Left lung (tissue), 4 donors: ENCODE measurements at regions not wholly inside any gene's neighbourhood (a gene's known extent, or its start where the extent isn't known, plus 50 kb on each side); places are given as distances from the start of the nearest gene placed in this dataset.
"Not testable (repeated sequence)": the region's sequence is repeated elsewhere in the genome, so short reads cannot be mapped to it uniquely, and the experiment has no call there.

Source experiments
- ATAC-seq: fragments of 200-7000 bp; cut with Tn5 transposase; one replicate; pipeline ENCODE4 v1.9.1; 2020; ENCODE audit warnings: moderate library complexity
- DNase-seq, 4 donors: peaks; one replicate each; pipeline ENCODE4 v3.0.0-alpha.2; 2013 to 2020
- H3K27ac ChIP-seq, 2 donors: fragments of 200-600 bp; sonication (generic) in 1 of 2; one replicate each; pipeline versions ENCODE4 v1.5.0 to v1.8.0; 2020 to 2021
- H3K27me3 ChIP-seq, 2 donors: fragments of 200-600 bp; sonication (generic) in 1 of 2; one replicate each; pipeline versions ENCODE4 v1.5.0 to v1.8.0; 2020 to 2021
- H3K36me3 ChIP-seq, 2 donors: fragments of 200-600 bp; sonication (generic) in 1 of 2; one replicate each; pipeline versions ENCODE4 v1.5.0 to v1.8.0; 2020 to 2021
- H3K4me1 ChIP-seq, 2 donors: fragments of 200-600 bp; one replicate each; pipeline ENCODE4 v1.8.0; 2021
- H3K4me3 ChIP-seq, 2 donors: fragments of 200-600 bp; sonication (generic) in 1 of 2; one replicate each; pipeline versions ENCODE4 v1.5.0 to v1.8.0; 2020 to 2021; ENCODE audit warnings: mild to moderate bottlenecking in 1 of 2
- H3K9me3 ChIP-seq, 2 donors: fragments of 200-600 bp; sonication (generic) in 1 of 2; one replicate each; pipeline versions ENCODE4 v1.5.0 to v1.8.0; 2020 to 2021
- intact Hi-C, 2 donors: fragments of 100-400 bp; cut with DNase I; formaldehyde crosslinking; loops; one replicate each; pipeline versions ENCODE4 v1.11.2 to v1.14.2; 2022
- TF ChIP-seq, protein P1 (sequence below), 2 donors: fragments of 200-600 bp; sonication (generic) in 1 of 2; IDR thresholded peaks; one replicate each; pipeline versions ENCODE4 v1.5.0 to v1.8.0; 2021; ENCODE audit warnings: antibody characterized with exemption in 2 of 2
- donor health status: DM: no; HTN: yes; CAD: no.
- donor health status: DM: no; HTN: no; CAD: no.

DNA sequence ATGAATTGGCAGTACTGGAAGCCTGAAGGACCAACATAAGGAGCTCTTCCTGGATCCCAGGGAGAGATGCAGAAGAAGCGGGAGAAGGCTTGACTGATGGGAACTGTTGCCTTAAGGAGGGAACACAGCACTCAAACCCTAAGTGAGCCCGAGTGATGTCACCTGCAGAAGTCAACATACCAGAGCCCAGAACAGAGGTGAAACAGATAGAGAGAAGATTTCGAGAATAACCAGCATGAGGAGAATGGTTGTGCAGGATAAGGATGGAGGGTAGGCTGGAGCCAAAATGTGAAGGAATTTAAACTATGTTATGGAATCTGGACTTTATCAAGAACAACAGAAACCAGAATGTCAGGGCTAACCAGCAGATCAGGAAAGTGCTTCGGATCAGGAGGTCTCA is 463.1 kb upstream of the DDX18 start:
- intact Hi-C loops, result no loop called here

DNA sequence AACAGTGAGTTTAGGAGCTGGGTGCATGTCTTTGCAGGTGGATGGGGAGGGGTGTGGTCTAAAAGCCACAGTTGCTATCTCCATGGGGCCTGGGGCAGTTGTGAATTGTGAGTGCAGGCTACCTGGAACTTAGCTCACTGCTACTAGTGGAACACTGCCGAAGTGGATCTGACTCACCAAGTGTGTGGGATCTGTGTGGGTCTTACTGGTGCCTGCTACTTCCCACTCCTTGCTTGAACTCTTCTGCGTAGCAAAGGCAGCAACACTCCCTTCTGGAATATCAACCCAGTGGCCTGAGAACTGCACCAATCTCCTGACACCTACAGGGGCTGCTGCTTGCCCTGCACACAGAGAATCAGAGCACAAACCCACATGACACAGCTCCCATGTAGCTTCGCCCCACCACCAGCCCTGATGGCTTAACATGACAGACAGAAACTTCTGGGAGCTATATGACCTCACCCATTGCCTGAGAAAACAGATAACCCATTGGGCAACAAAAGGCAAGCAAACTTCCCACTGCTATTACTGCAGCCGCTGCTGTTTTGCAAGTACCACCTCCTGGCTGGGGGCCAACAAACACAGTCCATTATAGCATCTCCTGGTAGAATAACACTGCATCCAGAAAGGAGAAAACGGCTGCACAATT is 455.1 kb upstream of the DDX18 start:
- Histone ChIP-seq H3K4me3 (no peak overlapping the region), H3K36me3 (no peaks in the 10 kb centered on the region), H3K4me1 (no peaks in the 10 kb centered on the region), H3K27me3 (no peaks in the 10 kb centered on the region), H3K9me3 (peaks cover 0 to 2% of the 10 kb centered on the region in 2 donors), H3K27ac (no peak overlapping the region)
- DNase-seq (no peak), ATAC-seq (no peak)
- TF ChIP-seq, protein P1, sequence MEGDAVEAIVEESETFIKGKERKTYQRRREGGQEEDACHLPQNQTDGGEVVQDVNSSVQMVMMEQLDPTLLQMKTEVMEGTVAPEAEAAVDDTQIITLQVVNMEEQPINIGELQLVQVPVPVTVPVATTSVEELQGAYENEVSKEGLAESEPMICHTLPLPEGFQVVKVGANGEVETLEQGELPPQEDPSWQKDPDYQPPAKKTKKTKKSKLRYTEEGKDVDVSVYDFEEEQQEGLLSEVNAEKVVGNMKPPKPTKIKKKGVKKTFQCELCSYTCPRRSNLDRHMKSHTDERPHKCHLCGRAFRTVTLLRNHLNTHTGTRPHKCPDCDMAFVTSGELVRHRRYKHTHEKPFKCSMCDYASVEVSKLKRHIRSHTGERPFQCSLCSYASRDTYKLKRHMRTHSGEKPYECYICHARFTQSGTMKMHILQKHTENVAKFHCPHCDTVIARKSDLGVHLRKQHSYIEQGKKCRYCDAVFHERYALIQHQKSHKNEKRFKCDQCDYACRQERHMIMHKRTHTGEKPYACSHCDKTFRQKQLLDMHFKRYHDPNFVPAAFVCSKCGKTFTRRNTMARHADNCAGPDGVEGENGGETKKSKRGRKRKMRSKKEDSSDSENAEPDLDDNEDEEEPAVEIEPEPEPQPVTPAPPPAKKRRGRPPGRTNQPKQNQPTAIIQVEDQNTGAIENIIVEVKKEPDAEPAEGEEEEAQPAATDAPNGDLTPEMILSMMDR (IDR thresholded peaks at IDR 0.05), result no peak
- intact Hi-C loops, result no loop called here

More for the DNA sequence above, 463.1 kb upstream of the DDX18 start:
- no peak for DNase-seq
- Histone ChIP-seq H3K4me3 (no peak overlapping the region), H3K27ac (no peak overlapping the region), H3K9me3 (no peaks in the 10 kb centered on the region), H3K4me1 (no peaks in the 10 kb centered on the region), H3K36me3 (no peaks in the 10 kb centered on the region), H3K27me3 (no peaks in the 10 kb centered on the region)
- TF ChIP-seq, protein P1 (IDR thresholded peaks at IDR 0.05), result no peak
- no peak for ATAC-seq

DNA sequence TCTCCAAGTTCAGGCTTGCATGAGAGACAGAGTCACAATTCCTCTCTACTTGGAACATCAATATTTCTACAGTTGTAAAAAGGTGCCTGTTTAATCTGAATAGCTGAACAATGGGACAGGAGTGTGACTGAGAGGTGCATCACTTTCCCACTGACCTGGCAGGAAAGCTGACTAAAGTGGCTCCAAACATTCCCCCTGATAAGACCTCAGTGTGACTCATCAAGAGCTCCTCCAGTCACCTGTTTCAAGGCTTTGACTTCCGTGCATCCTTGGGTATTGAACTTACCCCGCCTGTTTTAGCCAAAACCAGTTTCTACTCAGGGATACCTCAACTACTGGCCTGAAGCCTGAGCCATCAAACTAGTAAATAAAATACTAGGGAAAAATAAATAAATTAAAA is 453.9 kb upstream of the DDX18 start:
- no peaks in the 10 kb centered on the region for H3K4me1 ChIP-seq
- H3K9me3 ChIP-seq, result peaks cover 0 to 4% of the 10 kb centered on the region in 2 donors
- intact Hi-C loops, result no loop called here
- ATAC-seq (no peak), DNase-seq (no peak)
- H3K36me3 ChIP-seq, result no peaks in the 10 kb centered on the region
- no peak overlapping the region for H3K27ac ChIP-seq
- TF ChIP-seq, protein P1 (IDR thresholded peaks at IDR 0.05), result no peak
- H3K27me3 ChIP-seq, result no peaks in the 10 kb centered on the region
- H3K4me3 ChIP-seq, result no peak overlapping the region

DNA sequence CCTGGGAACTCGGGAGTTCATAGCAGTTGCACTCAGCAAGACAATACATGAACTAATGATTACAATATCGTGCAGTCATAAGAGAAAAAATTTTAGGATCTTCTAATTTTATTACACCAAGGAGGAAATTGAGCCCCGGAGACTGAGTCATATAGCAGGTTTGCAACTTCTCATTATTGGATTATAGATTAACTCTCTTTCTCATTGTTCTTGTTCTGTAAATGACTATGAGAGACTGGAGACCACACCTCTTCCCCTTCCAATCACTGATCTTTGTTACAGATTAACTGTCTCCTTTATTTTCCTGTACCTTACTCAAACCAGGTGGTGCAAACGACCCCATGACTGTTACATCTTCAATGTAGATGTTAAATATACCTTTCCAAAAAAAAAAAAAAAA is 435.8 kb upstream of the DDX18 start:
- no peak for ATAC-seq
- TF ChIP-seq, protein P1 (IDR thresholded peaks at IDR 0.05), result no peak

DNA sequence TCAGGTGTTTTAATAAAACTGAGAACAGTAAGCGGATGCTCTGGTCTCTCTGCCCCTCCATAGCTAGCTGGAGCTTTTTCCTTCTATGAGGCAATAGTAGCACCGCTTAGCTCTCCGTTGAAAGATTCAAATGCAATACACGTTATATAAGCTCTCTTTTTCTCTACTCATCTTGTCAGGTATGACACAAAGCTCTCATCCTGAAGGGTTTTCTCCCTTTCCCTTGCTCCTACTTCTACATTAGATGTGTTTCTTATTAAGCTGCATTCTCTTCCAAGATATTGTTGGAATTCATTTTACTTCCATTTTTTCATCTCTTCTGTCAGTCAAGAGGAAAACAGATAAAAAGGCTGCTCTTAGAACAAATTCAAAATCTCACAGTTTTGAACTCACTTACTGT is 434.6 kb upstream of the DDX18 start:
- Histone ChIP-seq H3K9me3 (no peaks in the 10 kb centered on the region), H3K4me1 (no peaks in the 10 kb centered on the region), H3K4me3 (no peak overlapping the region), H3K27me3 (no peaks in the 10 kb centered on the region), H3K27ac (no peak overlapping the region), H3K36me3 (no peaks in the 10 kb centered on the region)
- intact Hi-C loops, result no loop called here
- DNase-seq (no peak), ATAC-seq (no peak)
- TF ChIP-seq, protein P1 (IDR thresholded peaks at IDR 0.05), result no peak

More for the DNA sequence above, 435.8 kb upstream of the DDX18 start:
- Histone ChIP-seq H3K27ac (no peak overlapping the region), H3K4me3 (no peak overlapping the region), H3K27me3 (no peaks in the 10 kb centered on the region), H3K9me3 (no peaks in the 10 kb centered on the region), H3K36me3 (no peaks in the 10 kb centered on the region), H3K4me1 (no peaks in the 10 kb centered on the region)
- intact Hi-C loops, result no loop called here
- no peak for DNase-seq

DNA sequence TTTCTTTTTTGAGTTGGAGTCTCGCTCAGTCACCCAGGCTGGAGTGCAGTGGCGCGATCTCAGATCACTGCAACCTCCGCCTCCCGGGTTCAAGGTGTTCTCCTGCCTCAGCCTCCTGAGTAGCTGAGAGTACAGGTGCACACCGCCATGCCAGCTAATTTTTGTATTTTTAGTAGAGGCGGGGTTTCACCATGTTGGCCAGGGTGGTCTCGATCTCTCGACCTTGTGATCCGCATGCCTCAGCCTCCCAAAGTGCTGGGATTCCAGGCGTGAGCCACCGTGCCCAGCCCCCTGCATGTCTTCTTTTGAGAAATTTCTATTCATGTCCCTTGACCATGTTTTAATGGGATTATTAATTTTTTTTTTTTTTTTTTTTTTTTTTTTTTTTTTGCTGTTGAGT is 430.5 kb upstream of the DDX18 start:
- H3K4me1 ChIP-seq, H3K4me3 ChIP-seq, H3K27ac ChIP-seq, H3K27me3 ChIP-seq, H3K36me3 ChIP-seq, DNase-seq, intact Hi-C loops, ATAC-seq, H3K9me3 ChIP-seq: not testable (repeated sequence)
